Kidney capillary endothelial cell (primary cell): ENCODE measurements at regions not wholly inside any gene's neighbourhood (a gene's known extent, or its start where the extent isn't known, plus 50 kb on each side); places are given as distances from the start of the nearest gene placed in this dataset.
"Not testable (repeated sequence)": the region's sequence is repeated elsewhere in the genome, so short reads cannot be mapped to it uniquely, and the experiment has no call there.

Experiments
- DNase-seq: peaks from one replicate; pipeline ENCODE4 v3.0.0-alpha.2; 2018; ENCODE audit warnings: low spot score

- DNase-seq = not testable (repeated sequence)
Measured at GRCh38 chr17:27365329-27365945, 71.5 kb downstream of the WSB1 start.

GRCh38 chr17:27366437-27366836 lies 72.5 kb downstream of the WSB1 start:
- DNase-seq = peak; percentile 48

- no peak for DNase-seq
Measured at GRCh38 chr17:27367121-27367981, 73.4 kb downstream of the WSB1 start.

GRCh38 chr17:27368151-27368795 lies 74.4 kb downstream of the WSB1 start:
- no peak for DNase-seq

- DNase-seq = no peak
Measured at GRCh38 chr17:27368980-27369379, 75.1 kb downstream of the WSB1 start.

- no peak for DNase-seq
Measured at GRCh38 chr17:27370776-27371175, 76.9 kb downstream of the WSB1 start.

- DNase-seq = not testable (repeated sequence)
Measured at GRCh38 chr17:27373695-27374094, 79.8 kb downstream of the WSB1 start.

GRCh38 chr17:27376637-27377547 lies 79.4 kb upstream of the KSR1 start:
- DNase-seq = no peak

GRCh38 chr17:27378482-27379175 lies 77.6 kb upstream of the KSR1 start:
- DNase-seq = no peak

GRCh38 chr17:27379888-27380533 lies 76.2 kb upstream of the KSR1 start:
- DNase-seq = peak; percentile 57

- no peak for DNase-seq
Measured at GRCh38 chr17:27380551-27380950, 75.7 kb upstream of the KSR1 start.

- DNase-seq = peak; percentile 50
Measured at GRCh38 chr17:27381007-27381501, 75.2 kb upstream of the KSR1 start.

- no peak for DNase-seq
Measured at GRCh38 chr17:27382025-27382424, 74.2 kb upstream of the KSR1 start.

GRCh38 chr17:27384261-27384701 lies 72.0 kb upstream of the KSR1 start:
- DNase-seq = peak; percentile 98

- peak; percentile 56 for DNase-seq
Measured at GRCh38 chr17:27384726-27385125, 71.5 kb upstream of the KSR1 start.

GRCh38 chr17:27385626-27386025 lies 70.6 kb upstream of the KSR1 start:
- no peak for DNase-seq

GRCh38 chr17:27386206-27387075 lies 69.8 kb upstream of the KSR1 start:
- no peak for DNase-seq

- no peak for DNase-seq
Measured at GRCh38 chr17:27389542-27390140, 66.6 kb upstream of the KSR1 start.

- no peak for DNase-seq
Measured at GRCh38 chr17:27390540-27390939, 65.7 kb upstream of the KSR1 start.
